Glutamatergic neuron (in vitro differentiated cells): ENCODE measurements at regions not wholly inside any gene's neighbourhood (a gene's known extent, or its start where the extent isn't known, plus 50 kb on each side); places are given as distances from the start of the nearest gene placed in this dataset.

Experiments used
- DNase-seq: peaks from one replicate; pipeline ENCODE4 v3.0.0; 2022
- H3K27ac Mint-ChIP-seq: one replicate; pipeline ENCODE4 v1.8.0; 2020; ENCODE audit warnings: mild to moderate bottlenecking, mixed read lengths, inconsistent platforms; ENCODE audit not compliant: unreplicated experiment
- H3K27me3 Mint-ChIP-seq: one replicate; pipeline ENCODE4 v1.8.0; 2020; ENCODE audit warnings: mild to moderate bottlenecking, moderate library complexity, mixed read lengths, inconsistent platforms; ENCODE audit not compliant: unreplicated experiment
- H3K36me3 Mint-ChIP-seq: one replicate; pipeline ENCODE4 v1.8.0; 2020; ENCODE audit warnings: mild to moderate bottlenecking, mixed read lengths, inconsistent platforms; ENCODE audit not compliant: unreplicated experiment
- H3K4me1 Mint-ChIP-seq: one replicate; pipeline ENCODE4 v1.8.0; 2020; ENCODE audit warnings: mild to moderate bottlenecking, low read depth, mixed read lengths, inconsistent platforms; ENCODE audit not compliant: unreplicated experiment
- H3K4me3 Mint-ChIP-seq: one replicate; pipeline ENCODE4 v1.8.0; 2020; ENCODE audit warnings: mild to moderate bottlenecking, mixed read lengths, inconsistent platforms; ENCODE audit not compliant: unreplicated experiment
- H3K9me3 Mint-ChIP-seq: one replicate; pipeline ENCODE4 v1.8.0; 2020; ENCODE audit warnings: mild to moderate bottlenecking, moderate library complexity, mixed read lengths, inconsistent platforms; ENCODE audit not compliant: unreplicated experiment
- CTCF ChIP-seq: fragments of 200-600 bp; sonication (generic); IDR thresholded peaks from one replicate; pipeline ENCODE4 v1.5.0; 2021; ENCODE audit not compliant: partially characterized antibody, unreplicated experiment

GRCh38 chr13:50596776-50597203 lies 246.7 kb downstream of the DLEU7 start:
- H3K4me3 Mint-ChIP-seq = no peak overlapping the region
- no peak for TF ChIP-seq CTCF
- H3K27ac Mint-ChIP-seq = no peak overlapping the region
- H3K27me3 Mint-ChIP-seq = peaks cover 2% of the 10 kb centered on the region
- H3K36me3 Mint-ChIP-seq = no peaks in the 10 kb centered on the region
- peaks cover 2% of the 10 kb centered on the region for H3K9me3 Mint-ChIP-seq
- no peak for DNase-seq
- peaks cover 19% of the 10 kb centered on the region for H3K4me1 Mint-ChIP-seq

GRCh38 chr13:50598338-50598737 lies 245.2 kb downstream of the DLEU7 start:
- H3K27ac Mint-ChIP-seq = peak overlapping the region; percentile 11
- H3K36me3 Mint-ChIP-seq = no peaks in the 10 kb centered on the region
- TF ChIP-seq CTCF = no peak
- H3K4me1 Mint-ChIP-seq = peaks cover 19% of the 10 kb centered on the region
- peaks cover 2% of the 10 kb centered on the region for H3K9me3 Mint-ChIP-seq
- H3K4me3 Mint-ChIP-seq = no peak overlapping the region
- peaks cover 2% of the 10 kb centered on the region for H3K27me3 Mint-ChIP-seq
- DNase-seq = no peak

- Mint-ChIP-seq H3K9me3 (peaks cover 2% of the 10 kb centered on the region), H3K4me3 (no peak overlapping the region), H3K4me1 (peaks cover 19% of the 10 kb centered on the region), H3K27me3 (peaks cover 2% of the 10 kb centered on the region), H3K36me3 (no peaks in the 10 kb centered on the region), H3K27ac (no peak overlapping the region)
- TF ChIP-seq CTCF = no peak
- no peak for DNase-seq
These were observed 244.4 kb downstream of the DLEU7 start for GRCh38 chr13:50599046-50599445.

- no peak overlapping the region for H3K4me3 Mint-ChIP-seq
- no peak for TF ChIP-seq CTCF
- H3K9me3 Mint-ChIP-seq = peaks cover 2% of the 10 kb centered on the region
- peaks cover 17% of the 10 kb centered on the region for H3K4me1 Mint-ChIP-seq
- H3K36me3 Mint-ChIP-seq = no peaks in the 10 kb centered on the region
- no peak overlapping the region for H3K27ac Mint-ChIP-seq
- H3K27me3 Mint-ChIP-seq = peaks cover 2% of the 10 kb centered on the region
- no peak for DNase-seq
These were observed 243.6 kb downstream of the DLEU7 start for GRCh38 chr13:50599927-50600326.

- no peak for DNase-seq
- H3K27ac Mint-ChIP-seq = no peak overlapping the region
- H3K4me1 Mint-ChIP-seq = no peaks in the 10 kb centered on the region
- H3K36me3 Mint-ChIP-seq = no peaks in the 10 kb centered on the region
- no peak for TF ChIP-seq CTCF
- H3K9me3 Mint-ChIP-seq = no peaks in the 10 kb centered on the region
- no peaks in the 10 kb centered on the region for H3K27me3 Mint-ChIP-seq
- H3K4me3 Mint-ChIP-seq = no peak overlapping the region
These were observed 235.1 kb downstream of the DLEU7 start for GRCh38 chr13:50608370-50608769.
